Astrocyte of the cerebellum (primary cell): ENCODE measurements at regions not wholly inside any gene's neighbourhood (a gene's known extent, or its start where the extent isn't known, plus 50 kb on each side); places are given as distances from the start of the nearest gene placed in this dataset.

ENCODE experiments used
- DNase-seq: peaks from one replicate; pipeline ENCODE4 v3.0.0-alpha.2; 2011; ENCODE audit warnings: low read depth
- H3K4me3 ChIP-seq: 2 replicates; pipeline ENCODE4 v1.5.1; 2011; ENCODE audit warnings: mild to moderate bottlenecking, low read depth, low read length, moderate library complexity
- CTCF ChIP-seq: IDR thresholded peaks from 2 replicates; pipeline ENCODE4 v1.5.1; 2012; ENCODE audit warnings: low read length, low read depth, moderate library complexity, mild to moderate bottlenecking; ENCODE audit errors: missing control alignments
- in situ Hi-C: cut with HindIII; loops from 2 replicates; pipeline ENCODE4 v1.10.0; 2017; ENCODE audit warnings: low sequenced_read_pairs

DNA sequence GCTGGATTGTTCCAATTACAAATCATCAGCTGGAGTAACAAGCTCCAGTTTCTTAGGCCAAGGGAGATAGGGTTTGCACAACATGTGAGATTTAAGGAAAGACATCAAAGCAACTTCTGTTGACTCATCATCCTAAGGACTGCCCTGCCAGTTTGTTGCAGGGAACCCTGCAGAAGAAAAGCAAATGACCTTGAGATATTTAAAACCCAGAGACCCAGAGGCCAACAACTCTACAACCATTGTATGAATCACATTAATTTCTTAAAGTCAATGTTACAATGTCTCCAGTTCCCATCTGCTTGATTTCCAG, 491.8 kb upstream of the ACVR2A start:
- in situ Hi-C loops: no loop called here
- no peak for DNase-seq
- no peak overlapping the region for H3K4me3 ChIP-seq
- TF ChIP-seq CTCF: no peak

GRCh38 chr2:147352264-147353071, 492.4 kb upstream of the ACVR2A start:
- no peak for TF ChIP-seq CTCF
- no peak for DNase-seq
- in situ Hi-C loops: no loop called here
- H3K4me3 ChIP-seq: no peak overlapping the region

- no peak for DNase-seq
- no peak overlapping the region for H3K4me3 ChIP-seq
- no peak for TF ChIP-seq CTCF
- in situ Hi-C loops: no loop called here
These were observed 493.0 kb upstream of the ACVR2A start for GRCh38 chr2:147351784-147352183.

- in situ Hi-C loops: no loop called here
- TF ChIP-seq CTCF: no peak
- H3K4me3 ChIP-seq: no peak overlapping the region
- DNase-seq: no peak
These were observed 495.8 kb upstream of the ACVR2A start for GRCh38 chr2:147348931-147349555.

DNA sequence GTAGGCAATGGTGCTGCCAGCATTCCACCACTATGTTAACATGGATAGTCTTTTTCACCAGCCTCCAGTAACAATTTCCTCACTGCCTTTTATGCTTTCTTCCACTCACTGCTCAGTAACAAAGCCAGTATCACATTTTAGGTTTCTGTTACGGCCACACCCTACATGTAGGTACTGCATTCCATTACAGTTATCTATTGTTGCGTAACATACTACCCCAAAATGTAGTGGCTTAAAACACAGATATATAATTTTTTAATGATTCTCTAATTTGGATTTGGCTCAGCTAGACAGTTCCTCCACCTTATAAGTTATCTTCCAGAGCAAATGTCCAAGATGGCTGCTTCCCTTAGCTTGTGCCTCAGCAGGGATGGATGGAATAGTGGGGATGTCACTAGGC, 498.7 kb upstream of the ACVR2A start:
- TF ChIP-seq CTCF: no peak
- no peak for DNase-seq
- in situ Hi-C loops: no loop called here
- H3K4me3 ChIP-seq: no peak overlapping the region

- TF ChIP-seq CTCF: no peak
- in situ Hi-C loops: no loop called here
- no peak overlapping the region for H3K4me3 ChIP-seq
- no peak for DNase-seq
These were observed 499.6 kb upstream of the ACVR2A start for GRCh38 chr2:147345246-147345645.
